GM18868 (cell line): ENCODE measurements at regions not wholly inside any gene's neighbourhood (a gene's known extent, or its start where the extent isn't known, plus 50 kb on each side); places are given as distances from the start of the nearest gene placed in this dataset.

Source experiments
- ATAC-seq: cut with Tn5 transposase; IDR thresholded peaks from one replicate; pipeline ENCODE4 v1.9.1; 2021; ENCODE audit warnings: mild to moderate bottlenecking, moderate library complexity; ENCODE audit not compliant: unreplicated experiment

GRCh38 chr16:64543441-64543840 is 578.4 kb downstream of the CDH11 start:
- ATAC-seq: no peak

GRCh38 chr16:64543031-64543430 is 578.8 kb downstream of the CDH11 start:
- no peak for ATAC-seq

GRCh38 chr16:64542152-64542551 is 579.7 kb downstream of the CDH11 start:
- ATAC-seq: no peak

- ATAC-seq: no peak
Observed at GRCh38 chr16:64541621-64542020, 580.2 kb downstream of the CDH11 start.

- ATAC-seq: no peak
Observed at GRCh38 chr16:64540434-64540833, 581.4 kb downstream of the CDH11 start.

- ATAC-seq: no peak
Observed at GRCh38 chr16:64539811-64540371, 582.0 kb downstream of the CDH11 start.

GRCh38 chr16:64534180-64534780 is 587.6 kb downstream of the CDH11 start:
- ATAC-seq: no peak

- no peak for ATAC-seq
Observed at GRCh38 chr16:64532691-64533090, 589.2 kb downstream of the CDH11 start.

- ATAC-seq: no peak
Observed at GRCh38 chr16:64532117-64532516, 589.7 kb downstream of the CDH11 start.

GRCh38 chr16:64531401-64531800 is 590.5 kb downstream of the CDH11 start:
- no peak for ATAC-seq

GRCh38 chr16:64522548-64522947 is 599.3 kb downstream of the CDH11 start:
- no peak for ATAC-seq

- ATAC-seq: no peak
Observed at GRCh38 chr16:64513871-64514270, 608.0 kb downstream of the CDH11 start.

GRCh38 chr16:64507240-64508024 is 614.4 kb downstream of the CDH11 start:
- no peak for ATAC-seq

- no peak for ATAC-seq
Observed at GRCh38 chr16:64499211-64499610, 622.7 kb downstream of the CDH11 start.

GRCh38 chr16:64498363-64498762 is 623.5 kb downstream of the CDH11 start:
- ATAC-seq: no peak

- ATAC-seq: no peak
Observed at GRCh38 chr16:64493709-64494108, 628.2 kb downstream of the CDH11 start.

- no peak for ATAC-seq
Observed at GRCh38 chr16:64489449-64489848, 632.4 kb downstream of the CDH11 start.

GRCh38 chr16:64486561-64486960 is 635.3 kb downstream of the CDH11 start:
- ATAC-seq: no peak

- no peak for ATAC-seq
Observed at GRCh38 chr16:64481497-64481896, 640.4 kb downstream of the CDH11 start.

GRCh38 chr16:64478252-64478906 is 643.5 kb downstream of the CDH11 start:
- no peak for ATAC-seq

GRCh38 chr16:64475627-64476351 is 646.1 kb downstream of the CDH11 start:
- no peak for ATAC-seq
